LoVo (cell line): ENCODE measurements at regions not wholly inside any gene's neighbourhood (a gene's known extent, or its start where the extent isn't known, plus 50 kb on each side); places are given as distances from the start of the nearest gene placed in this dataset.
A peak's percentile ranks its signal among the peaks of the same experiment; 100 is the strongest.

Source experiments
- DNase-seq: peaks from one replicate; pipeline ENCODE4 v3.0.0-alpha.2; 2016; ENCODE audit warnings: low spot score

DNA sequence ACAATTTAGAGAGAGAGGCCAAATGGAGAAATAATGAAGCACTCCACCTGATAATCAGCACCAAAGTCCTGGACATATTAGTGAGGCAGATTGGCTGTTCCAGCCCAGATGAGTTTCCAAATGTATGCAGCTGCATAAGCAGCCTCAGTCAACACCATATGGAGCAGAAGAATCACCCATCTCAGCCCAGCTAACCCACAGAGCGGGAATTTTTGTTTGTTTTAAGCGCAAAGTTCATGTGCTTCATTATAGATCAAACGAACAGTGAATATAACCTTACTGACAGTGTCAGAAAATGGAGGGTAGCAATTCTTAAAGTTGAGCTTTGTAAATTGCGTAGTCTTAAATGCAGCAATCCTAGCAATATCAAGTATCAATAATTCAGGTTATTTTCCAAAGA, 234.0 kb upstream of the CEP162 start:
- no peak for DNase-seq

- no peak for DNase-seq
Measured at GRCh38 chr6:84460491-84460890, 233.0 kb upstream of the CEP162 start.

- no peak for DNase-seq
Measured at GRCh38 chr6:84459401-84459800, 232.0 kb upstream of the CEP162 start.

DNA sequence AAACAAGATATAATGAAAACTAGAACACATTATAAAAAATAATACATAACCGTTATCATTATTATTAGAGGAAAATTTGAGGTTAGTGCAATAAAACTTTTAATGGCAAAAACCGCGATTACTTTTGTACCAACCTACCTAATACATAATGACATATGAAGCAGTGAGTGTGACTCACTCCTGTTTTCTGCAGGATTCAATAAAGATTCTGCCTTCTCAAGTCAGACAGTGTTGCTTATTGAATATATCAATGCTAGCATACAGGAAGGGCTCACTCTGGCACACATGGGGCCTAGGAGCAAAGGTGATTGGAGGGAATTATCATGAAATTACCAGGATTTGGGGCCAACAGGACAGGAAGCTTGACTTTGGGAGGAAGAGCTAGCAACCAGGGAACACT, 230.8 kb upstream of the CEP162 start:
- no peak for DNase-seq

DNA sequence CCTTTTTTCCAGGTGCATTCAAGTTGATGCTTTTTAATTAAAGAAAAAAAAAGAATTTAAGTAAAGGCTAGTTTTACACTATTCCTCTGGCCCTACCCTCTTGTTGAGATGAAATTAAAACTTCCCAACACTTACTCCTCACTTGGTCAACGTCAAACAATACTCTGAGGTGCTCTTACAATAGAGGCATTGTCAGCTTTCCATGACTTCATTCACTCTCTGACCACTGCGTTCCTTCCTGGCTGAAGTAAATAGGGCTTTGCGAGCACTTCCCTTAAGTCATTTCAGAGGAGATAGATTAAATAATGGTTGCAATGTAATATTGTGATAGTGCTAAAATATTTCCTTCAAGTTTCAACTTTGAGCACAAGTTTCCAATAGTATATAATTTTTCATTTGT, 229.8 kb upstream of the CEP162 start:
- DNase-seq = no peak

DNA sequence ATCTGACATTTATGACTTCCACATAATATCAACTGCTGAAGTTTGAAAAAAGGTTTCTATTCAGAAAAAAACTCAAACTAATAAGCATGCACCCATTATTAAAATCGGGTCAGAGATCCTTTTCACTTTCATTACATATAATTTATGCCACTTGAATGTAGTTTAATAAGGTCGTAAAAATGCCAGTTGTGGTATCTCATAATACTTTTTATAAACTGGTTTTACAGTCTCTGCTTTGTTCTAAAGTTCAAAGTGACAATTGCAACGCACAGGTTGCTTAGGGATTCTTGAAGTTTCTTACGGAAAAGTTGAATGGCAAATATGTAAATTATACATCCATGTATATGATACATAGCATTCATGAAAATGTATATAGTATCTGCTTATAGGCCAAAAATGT, 229.4 kb upstream of the CEP162 start:
- DNase-seq = no peak

GRCh38 chr6:84455511-84456029, 228.1 kb upstream of the CEP162 start:
- DNase-seq = no peak

- DNase-seq = no peak
Measured at GRCh38 chr6:84453499-84453898, 226.1 kb upstream of the CEP162 start.

- DNase-seq = no peak
Measured at GRCh38 chr6:84450018-84450417, 222.6 kb upstream of the CEP162 start.

DNA sequence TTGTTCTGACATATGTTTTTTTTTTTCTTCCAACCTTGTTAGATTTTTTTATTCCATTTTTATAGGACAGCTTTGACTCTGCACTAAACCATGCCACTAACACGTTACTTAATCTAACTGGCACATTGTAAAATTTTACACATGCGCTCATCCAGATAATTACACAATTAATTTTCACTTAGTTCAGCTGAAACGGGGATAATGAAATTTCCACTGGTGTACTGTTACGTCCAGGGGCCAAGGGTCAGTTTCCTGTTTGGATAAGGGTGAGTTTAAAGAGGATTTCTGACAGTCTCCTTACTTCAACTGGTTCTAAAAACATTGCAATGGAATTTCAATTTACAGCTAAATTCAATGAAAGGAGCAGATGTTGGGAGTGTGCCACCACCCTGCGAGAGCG, 221.8 kb upstream of the CEP162 start:
- no peak for DNase-seq

- no peak for DNase-seq
Measured at GRCh38 chr6:84448331-84448730, 220.9 kb upstream of the CEP162 start.

GRCh38 chr6:84447651-84448050, 220.2 kb upstream of the CEP162 start:
- no peak for DNase-seq

DNA sequence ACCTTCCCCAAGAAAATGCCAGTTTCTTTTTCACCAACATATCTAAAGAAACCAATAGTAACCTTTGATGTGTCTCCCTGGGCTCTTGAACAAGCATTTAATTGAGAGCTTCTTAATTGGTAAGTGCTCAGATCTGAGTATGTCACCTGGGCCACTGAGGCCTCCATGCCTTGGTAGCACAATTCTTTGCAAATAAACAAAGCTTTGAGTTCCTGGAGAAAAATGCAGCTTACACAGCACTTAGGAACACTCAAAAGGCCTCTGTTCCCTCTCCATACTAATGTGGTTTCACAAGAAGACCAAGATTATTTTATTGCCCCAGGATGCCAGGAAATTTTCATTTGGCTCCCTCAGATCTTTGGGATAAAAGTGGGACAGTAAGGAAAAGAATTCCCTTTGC, 217.6 kb upstream of the CEP162 start:
- DNase-seq = no peak

GRCh38 chr6:84442208-84442607, 214.8 kb upstream of the CEP162 start:
- DNase-seq = no peak

GRCh38 chr6:84441456-84441855, 214.0 kb upstream of the CEP162 start:
- no peak for DNase-seq

- DNase-seq = no peak
Measured at GRCh38 chr6:84434550-84434949, 207.1 kb upstream of the CEP162 start.

DNA sequence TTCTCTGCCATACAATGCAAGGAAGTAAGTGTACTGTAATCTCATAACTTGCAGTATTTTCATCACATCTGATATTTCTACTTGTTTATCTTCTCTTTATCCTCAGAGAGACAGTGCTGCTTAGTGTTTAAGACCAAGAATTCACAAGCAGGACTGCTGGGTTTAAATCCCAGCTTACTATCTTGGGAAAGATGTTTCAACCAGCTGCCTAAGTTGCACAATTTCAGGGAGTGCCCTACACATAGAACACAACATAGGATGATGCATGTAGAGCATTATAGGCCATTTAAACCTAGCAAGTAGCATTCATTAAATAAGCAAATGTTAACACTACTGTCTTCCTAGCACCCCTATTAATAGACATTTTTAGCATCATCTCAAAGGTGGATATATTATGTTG, 205.2 kb upstream of the CEP162 start:
- no peak for DNase-seq

- peak; percentile 28 for DNase-seq
Measured at GRCh38 chr6:84428300-84428907, 201.0 kb upstream of the CEP162 start.

DNA sequence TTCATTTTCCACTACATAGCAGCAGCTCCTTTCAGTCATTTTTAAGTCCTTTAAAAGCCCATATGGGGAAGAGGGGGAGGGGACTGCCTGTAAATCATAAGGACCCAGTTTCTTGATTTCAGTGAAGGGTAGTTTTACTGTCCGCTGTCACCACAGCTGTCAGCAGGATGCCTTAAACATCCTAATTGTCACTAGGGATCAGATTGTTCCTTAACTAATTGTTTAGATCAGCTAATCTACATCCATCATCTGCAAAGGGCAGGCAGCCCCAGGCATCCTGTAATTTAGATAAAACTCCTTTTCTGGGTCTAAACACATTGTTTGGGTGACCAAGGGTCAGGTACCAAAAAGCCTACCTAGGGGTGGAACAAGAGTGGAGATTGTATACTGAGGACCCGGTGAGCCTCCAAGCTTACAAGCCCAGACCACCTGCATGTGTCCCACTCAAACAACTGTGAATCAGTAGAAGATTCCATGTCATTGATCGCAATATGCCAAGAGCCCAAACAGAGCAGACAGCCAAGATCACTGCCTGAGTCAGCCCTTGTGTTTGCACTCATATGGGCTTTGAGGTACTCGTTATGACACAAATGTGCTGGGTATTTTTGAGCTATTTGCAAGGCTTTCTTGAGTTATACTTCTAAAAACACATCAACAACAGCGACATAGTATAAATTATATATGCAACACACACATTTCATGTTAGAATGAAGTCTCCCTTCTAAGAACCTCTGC, 198.7 kb upstream of the CEP162 start:
- no peak for DNase-seq

DNA sequence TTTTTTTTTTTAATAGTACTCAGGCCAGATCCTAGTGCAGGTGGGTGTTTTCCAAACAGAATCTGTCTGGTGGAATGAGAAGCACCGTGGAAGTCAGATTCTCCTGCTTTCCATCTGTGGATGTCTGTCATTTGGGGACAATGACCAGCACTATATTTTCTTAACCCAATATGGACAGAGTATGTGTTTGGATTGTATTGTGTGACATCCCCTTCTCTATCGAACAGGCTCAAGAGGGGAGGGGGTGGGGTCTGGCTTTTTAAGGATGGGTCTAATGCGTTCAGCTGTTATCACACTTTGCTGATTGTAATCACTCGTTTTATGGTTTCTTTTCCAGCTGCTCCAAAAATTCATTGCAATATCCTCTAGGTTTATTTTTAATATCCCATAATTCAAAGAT, 197.5 kb upstream of the CEP162 start:
- DNase-seq = no peak

DNA sequence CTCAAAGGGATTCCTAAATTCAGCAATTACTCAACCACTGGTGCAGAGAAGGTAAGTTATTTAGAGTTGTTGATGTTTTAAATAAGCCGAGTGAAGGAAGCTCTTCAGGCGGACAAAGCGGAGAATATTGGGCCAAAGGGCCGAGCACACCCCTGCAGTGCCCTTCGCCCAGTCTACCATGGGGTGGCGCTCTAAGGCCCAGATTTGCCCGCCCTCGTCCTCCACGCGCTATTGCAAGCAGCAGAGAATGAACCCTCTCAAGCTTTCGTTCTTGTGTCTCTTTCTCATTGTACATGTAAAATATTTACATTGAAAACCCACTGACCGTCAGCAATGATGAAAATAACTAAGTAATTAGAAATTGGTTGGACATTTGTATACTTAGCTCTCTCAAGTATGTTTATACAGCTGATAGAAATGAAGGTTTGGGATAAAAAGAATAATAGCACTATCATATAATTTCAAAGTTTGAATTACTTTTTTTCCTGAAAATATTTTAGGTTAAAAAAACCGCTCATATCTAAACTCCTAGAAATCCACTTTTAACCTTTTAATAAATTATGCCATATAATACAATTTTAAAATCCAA, 195.0 kb upstream of the CEP162 start:
- DNase-seq = no peak

- no peak for DNase-seq
Measured at GRCh38 chr6:84421031-84421430, 193.6 kb upstream of the CEP162 start.

- no peak for DNase-seq
Measured at GRCh38 chr6:84417260-84417659, 189.8 kb upstream of the CEP162 start.
